Stimulated activated naive CD8-positive, alpha-beta T cell treated with anti-CD3 and anti-CD28 coated beads, Interleukin-15, Interleukin-2, amounts not matched to agents 100 U/mL and 50 U/mL, for 24 hours (primary cell): ENCODE measurements at regions not wholly inside any gene's neighbourhood (a gene's known extent, or its start where the extent isn't known, plus 50 kb on each side); places are given as distances from the start of the nearest gene placed in this dataset.

ENCODE experiments used
- ATAC-seq: fragments of 150-1000 bp; cut with Tn5 transposase; one replicate; pipeline ENCODE4 v1.10.0; 2021
- DNase-seq: peaks from one replicate; pipeline ENCODE4 v3.0.0; 2021

GRCh38 chr17:71331754-71332325 is 789.0 kb upstream of the SOX9 start:
- ATAC-seq = no peak
- DNase-seq = no peak

- ATAC-seq = no peak
- DNase-seq = no peak
Measured at GRCh38 chr17:71334048-71334751, 786.6 kb upstream of the SOX9 start.

- no peak for ATAC-seq
Measured at GRCh38 chr17:71335212-71335611, 785.6 kb upstream of the SOX9 start.

GRCh38 chr17:71337938-71338337 is 782.9 kb upstream of the SOX9 start:
- DNase-seq = no peak

More at GRCh38 chr17:71335212-71335611, 785.6 kb upstream of the SOX9 start:
- no peak for DNase-seq

GRCh38 chr17:71338396-71338795 is 782.4 kb upstream of the SOX9 start:
- ATAC-seq (no peak), DNase-seq (no peak)

More at GRCh38 chr17:71337938-71338337, 782.9 kb upstream of the SOX9 start:
- ATAC-seq = no peak

GRCh38 chr17:71339206-71339605 is 781.6 kb upstream of the SOX9 start:
- ATAC-seq (no peak), DNase-seq (no peak)

- DNase-seq (no peak), ATAC-seq (no peak)
Measured at GRCh38 chr17:71342737-71343136, 778.1 kb upstream of the SOX9 start.

- ATAC-seq = no peak
- no peak for DNase-seq
Measured at GRCh38 chr17:71349908-71350600, 770.8 kb upstream of the SOX9 start.

- DNase-seq = no peak
- ATAC-seq = no peak
Measured at GRCh38 chr17:71360301-71360700, 760.5 kb upstream of the SOX9 start.

GRCh38 chr17:71361656-71362450 is 759.0 kb upstream of the SOX9 start:
- no peak for ATAC-seq
- no peak for DNase-seq

GRCh38 chr17:71363661-71364060 is 757.2 kb upstream of the SOX9 start:
- ATAC-seq (no peak), DNase-seq (no peak)

- ATAC-seq (no peak), DNase-seq (no peak)
Measured at GRCh38 chr17:71371809-71372208, 749.0 kb upstream of the SOX9 start.

GRCh38 chr17:71375948-71376347 is 744.9 kb upstream of the SOX9 start:
- no peak for ATAC-seq
- no peak for DNase-seq

- ATAC-seq (no peak), DNase-seq (no peak)
Measured at GRCh38 chr17:71376933-71377332, 743.9 kb upstream of the SOX9 start.

- DNase-seq (no peak), ATAC-seq (no peak)
Measured at GRCh38 chr17:71378036-71378435, 742.8 kb upstream of the SOX9 start.

- ATAC-seq (no peak), DNase-seq (no peak)
Measured at GRCh38 chr17:71378741-71379140, 742.1 kb upstream of the SOX9 start.

- no peak for ATAC-seq
- no peak for DNase-seq
Measured at GRCh38 chr17:71379512-71379911, 741.3 kb upstream of the SOX9 start.

- DNase-seq = no peak
- ATAC-seq = no peak
Measured at GRCh38 chr17:71380535-71380934, 740.3 kb upstream of the SOX9 start.

GRCh38 chr17:71380936-71381335 is 739.9 kb upstream of the SOX9 start:
- ATAC-seq (no peak), DNase-seq (no peak)

- DNase-seq = no peak
- ATAC-seq = no peak
Measured at GRCh38 chr17:71383091-71383490, 737.7 kb upstream of the SOX9 start.

GRCh38 chr17:71387456-71387855 is 733.4 kb upstream of the SOX9 start:
- ATAC-seq (no peak), DNase-seq (no peak)

GRCh38 chr17:71392715-71393567 is 727.9 kb upstream of the SOX9 start:
- no peak for ATAC-seq
- DNase-seq = no peak
